ENCODE measurements at regions not wholly inside any gene's neighbourhood (a gene's known extent, or its start where the extent isn't known, plus 50 kb on each side); places are given as distances from the start of the nearest gene placed in this dataset.

GRCh38 chr6:154908723-154909122 lies 86.4 kb upstream of the TIAM2 start:
- dilution Hi-C loops (cut with MboI; ENCODE audit: extremely low pct_ligation_motif_present, low sequenced_read_pairs) = no loop called here
- no TSS peak for BruUV-seq (replicated peaks)
- H3K4me3 ChIP-seq (replicated peaks in 1 of 3; ENCODE audit: insufficient read depth in 1 of 3, low read depth in 1 of 3, low read length in 3 of 3) = no peak overlapping the region
- no peak overlapping the region for H3K27ac ChIP-seq (ENCODE audit: insufficient read depth, low read depth, low read length)
- TF ChIP-seq POLR2A (IDR thresholded peaks at IDR 0.05; ENCODE audit: low read depth, low read length) (no peak), POLR2AphosphoS5 (IDR thresholded peaks at IDR 0.05; ENCODE audit: insufficient read depth, low read depth, low read length) (no peak), FOS (IDR thresholded peaks at IDR 0.05; ENCODE audit: borderline replicate concordance, insufficient read depth, low read length) (no peak), GATA2 (IDR thresholded peaks at IDR 0.05; ENCODE audit: insufficient read depth, insufficient read length, low read depth, low read length) (no peak), MYC (IDR thresholded peaks at IDR 0.05; ENCODE audit: low read depth, low read length) (no peak)
- H4K20me1 ChIP-seq (replicated peaks; ENCODE audit: control insufficient read depth, extremely low read depth, insufficient read depth, low read length) = no peaks in the 10 kb centered on the region
- peaks cover 1% of the 10 kb centered on the region for H3K4me1 ChIP-seq (ENCODE audit: control insufficient read depth, extremely low read depth, insufficient read depth, low read length)
- no peak overlapping the region for H3K9ac ChIP-seq (replicated peaks; ENCODE audit: extremely low read depth, insufficient read depth, low read length)
- FAIRE-seq (no peak), DNase-seq (ENCODE audit: low read depth, low spot score) (no peak)
- H3K79me2 ChIP-seq (ENCODE audit: control insufficient read depth, insufficient read depth, low read length) = no peaks in the 10 kb centered on the region
- no peaks in the 10 kb centered on the region for H3K36me3 ChIP-seq (ENCODE audit: control insufficient read depth in 2 of 2, extremely low read depth in 1 of 2, insufficient read depth in 2 of 2, low read length in 2 of 2)
- ChIA-PET CTCF (interaction anchor here (1.2 to 1.7 kb wide), 3 partner anchors 10 to 40 kb away, joined by 3 to 5 read pairs (median 3); no protein-coding TSS in a partner anchor), POLR2A (interaction anchor here (0.5 kb wide), 1 partner anchor 44 kb away, joined by 3 read pairs; no protein-coding TSS in a partner anchor)
- H3K9me1 ChIP-seq (replicated peaks; ENCODE audit: control insufficient read depth, extremely low read depth, insufficient read depth, low read length) = no peaks in the 10 kb centered on the region
- intact Hi-C loops (cut with micrococcal nuclease) = no loop called here
- no peaks in the 10 kb centered on the region for H3K9me3 ChIP-seq (replicated peaks; ENCODE audit: control insufficient read depth, insufficient read depth, low read length)
- no peak overlapping the region for H3K4me2 ChIP-seq (ENCODE audit: insufficient read depth, low read length)
- H2AFZ ChIP-seq (ENCODE audit: low read depth, low read length) = no peak overlapping the region
- H3K27me3 ChIP-seq (ENCODE audit: control insufficient read depth in 2 of 2, insufficient read depth in 2 of 2, low read length in 2 of 2) = no peaks in the 10 kb centered on the region

GRCh38 chr6:154909311-154909710 lies 85.8 kb upstream of the TIAM2 start:
- BruUV-seq (replicated peaks) = no TSS peak
- FAIRE-seq (no peak), DNase-seq (ENCODE audit: low read depth, low spot score) (no peak)
- Histone ChIP-seq H3K36me3 (ENCODE audit: control insufficient read depth in 2 of 2, extremely low read depth in 1 of 2, insufficient read depth in 2 of 2, low read length in 2 of 2) (no peaks in the 10 kb centered on the region), H3K9me3 (replicated peaks; ENCODE audit: control insufficient read depth, insufficient read depth, low read length) (no peaks in the 10 kb centered on the region), H3K9me1 (replicated peaks; ENCODE audit: control insufficient read depth, extremely low read depth, insufficient read depth, low read length) (no peaks in the 10 kb centered on the region), H3K9ac (replicated peaks; ENCODE audit: extremely low read depth, insufficient read depth, low read length) (no peak overlapping the region), H3K27ac (ENCODE audit: insufficient read depth, low read depth, low read length) (no peak overlapping the region), H3K79me2 (ENCODE audit: control insufficient read depth, insufficient read depth, low read length) (no peaks in the 10 kb centered on the region), H3K27me3 (ENCODE audit: control insufficient read depth in 2 of 2, insufficient read depth in 2 of 2, low read length in 2 of 2) (no peaks in the 10 kb centered on the region), H3K4me1 (ENCODE audit: control insufficient read depth, extremely low read depth, insufficient read depth, low read length) (peaks cover 7% of the 10 kb centered on the region), H4K20me1 (replicated peaks; ENCODE audit: control insufficient read depth, extremely low read depth, insufficient read depth, low read length) (no peaks in the 10 kb centered on the region), H2AFZ (ENCODE audit: low read depth, low read length) (no peak overlapping the region), H3K4me3 (replicated peaks in 1 of 3; ENCODE audit: insufficient read depth in 1 of 3, low read depth in 1 of 3, low read length in 3 of 3) (no peak overlapping the region), H3K4me2 (ENCODE audit: insufficient read depth, low read length) (no peak overlapping the region)
- dilution Hi-C loops (cut with MboI; ENCODE audit: extremely low pct_ligation_motif_present, low sequenced_read_pairs) = no loop called here
- ChIA-PET CTCF (interaction anchor here (1.2 to 1.7 kb wide), 4 partner anchors 10 to 234 kb away, joined by 3 to 5 read pairs (median 4); no protein-coding TSS in a partner anchor), POLR2A (no interaction called here)
- no peak for TF ChIP-seq POLR2AphosphoS5 (IDR thresholded peaks at IDR 0.05; ENCODE audit: insufficient read depth, low read depth, low read length)
- no peak for TF ChIP-seq MAX (IDR thresholded peaks at IDR 0.05; ENCODE audit: insufficient read depth, insufficient read length)
- no peak for TF ChIP-seq MYC (IDR thresholded peaks at IDR 0.05; ENCODE audit: low read depth, low read length)
- no peak for TF ChIP-seq CTCF (IDR thresholded peaks at IDR 0.05; ENCODE audit: extremely low read depth in 1 of 2, insufficient read depth in 1 of 2, low read depth in 1 of 2, low read length in 2 of 2)
- no peak for TF ChIP-seq EZH2 (IDR thresholded peaks at IDR 0.05; ENCODE audit: borderline replicate concordance, low read depth, low read length, severe bottlenecking)
- intact Hi-C loops (cut with micrococcal nuclease) = no loop called here
